Neural cell (in vitro differentiated cells): ENCODE measurements at regions not wholly inside any gene's neighbourhood (a gene's known extent, or its start where the extent isn't known, plus 50 kb on each side); places are given as distances from the start of the nearest gene placed in this dataset.

Experiments used
- H2AFZ ChIP-seq: fragments of 200-600, 300-800 bp; sonication (generic), shearing (Covaris generic); 2 replicates; pipeline ENCODE4 v1.6.0; 2014; ENCODE audit warnings: low read depth, mild to moderate bottlenecking, antibody characterized with exemption, low read length, moderate library complexity
- H3F3A ChIP-seq: fragments of 200-600 bp; shearing (Covaris generic); 2 replicates; pipeline ENCODE4 v1.6.1; 2016; ENCODE audit warnings: mild to moderate bottlenecking, moderate library complexity, mixed read lengths, antibody characterized with exemption, low read length; ENCODE audit not compliant: insufficient read depth, poor library complexity, severe bottlenecking
- H3K27ac ChIP-seq: fragments of 200-600, 300-800 bp; sonication (generic), shearing (Covaris generic); 2 replicates; pipeline ENCODE4 v1.5.1; 2014; ENCODE audit warnings: mild to moderate bottlenecking, low read length, moderate library complexity
- H3K27me3 ChIP-seq: fragments of 300-800, 200-600 bp; sonication (generic), shearing (Covaris generic); 2 replicates; pipeline ENCODE4 v1.6.0; 2014; ENCODE audit warnings: mild to moderate bottlenecking, low read depth, low read length, moderate library complexity; ENCODE audit not compliant: insufficient read depth
- H3K36me3 ChIP-seq: fragments of 300-800, 200-600 bp; sonication (generic), shearing (Covaris generic); 2 replicates; pipeline ENCODE4 v1.5.1; 2014; ENCODE audit warnings: mild to moderate bottlenecking, antibody characterized with exemption, low read length, moderate library complexity; ENCODE audit not compliant: insufficient read depth
- H3K4me2 ChIP-seq: fragments of 300-800, 200-600 bp; sonication (generic), shearing (Covaris generic); 2 replicates; pipeline ENCODE4 v1.6.0; 2014; ENCODE audit warnings: mild to moderate bottlenecking, low read length
- H3K4me3 ChIP-seq: fragments of 300-800, 200-600 bp; sonication (generic), shearing (Covaris generic); 2 replicates; pipeline ENCODE4 v1.5.1; 2014; ENCODE audit warnings: mild to moderate bottlenecking, low read length, moderate library complexity
- H3K79me2 ChIP-seq: fragments of 200-600 bp; shearing (Covaris generic); replicated peaks from 2 replicates; pipeline ENCODE4 v1.6.0; 2014; ENCODE audit warnings: mild to moderate bottlenecking, low read length, moderate library complexity; ENCODE audit not compliant: insufficient read depth
- H3K9ac ChIP-seq: fragments of 300-800, 200-600 bp; sonication (generic), shearing (Covaris generic); 2 replicates; pipeline ENCODE4 v1.6.1; 2016; ENCODE audit warnings: mild to moderate bottlenecking, low read length, mixed read lengths
- H3K9me2 ChIP-seq: fragments of 200-600 bp; shearing (Covaris generic); 2 replicates; pipeline ENCODE4 v1.6.1; 2016; ENCODE audit warnings: mild to moderate bottlenecking, low read length, mixed read lengths; ENCODE audit not compliant: insufficient read depth
- H3K9me3 ChIP-seq: fragments of 200-600, 300-800 bp; sonication (generic), shearing (Covaris generic); 2 replicates; pipeline ENCODE4 v1.6.1; 2016; ENCODE audit warnings: mild to moderate bottlenecking, mixed run types, low read length, moderate library complexity, mixed read lengths
- H4K20me1 ChIP-seq: fragments of 200-600 bp; shearing (Covaris generic); 2 replicates; pipeline ENCODE4 v1.6.1; 2016; ENCODE audit warnings: mild to moderate bottlenecking, mixed run types; ENCODE audit not compliant: insufficient read depth
- EZH2 ChIP-seq: fragments of 200-600, 300-800 bp; shearing (Covaris generic), sonication (generic); IDR thresholded peaks from 2 replicates; pipeline ENCODE4 v1.6.1; 2014; ENCODE audit warnings: antibody characterized with exemption, low read length, borderline replicate concordance, mild to moderate bottlenecking; ENCODE audit not compliant: insufficient read depth, poor library complexity, severe bottlenecking
- MXI1 ChIP-seq: fragments of 450-650 bp; conservative IDR thresholded peaks from 2 replicates; pipeline ENCODE4 v1.6.1; 2014; ENCODE audit warnings: antibody characterized with exemption, mild to moderate bottlenecking; ENCODE audit not compliant: poor library complexity, severe bottlenecking
- RAD21 ChIP-seq: fragments of 450-650 bp; conservative IDR thresholded peaks from 2 replicates; pipeline ENCODE4 v1.6.1; 2014; ENCODE audit warnings: antibody characterized with exemption, mild to moderate bottlenecking, moderate library complexity
- SMC3 ChIP-seq: fragments of 450-650 bp; conservative IDR thresholded peaks from 2 replicates; pipeline ENCODE4 v1.6.1; 2014; ENCODE audit warnings: antibody characterized with exemption, mild to moderate bottlenecking, moderate library complexity; ENCODE audit not compliant: poor library complexity
- TF ChIP-seq, protein P1 (sequence below): fragments of 450-650 bp; IDR thresholded peaks from 2 replicates; pipeline ENCODE4 v1.5.1; 2014; ENCODE audit warnings: antibody characterized with exemption, mild to moderate bottlenecking, moderate library complexity; ENCODE audit not compliant: poor library complexity, severe bottlenecking
- TF ChIP-seq, protein P2 (sequence below): IDR thresholded peaks from 2 replicates; pipeline ENCODE4 v1.6.1; 2012; ENCODE audit warnings: borderline replicate concordance

GRCh38 chrX:122046815-122047214 is 999.4 kb downstream of the GLUD2 start:
- no peak overlapping the region for H3K4me2 ChIP-seq
- no peaks in the 10 kb centered on the region for H3K36me3 ChIP-seq
- no peaks in the 10 kb centered on the region for H3K79me2 ChIP-seq
- H4K20me1 ChIP-seq, result no peaks in the 10 kb centered on the region
- no peak overlapping the region for H3K9ac ChIP-seq
- TF ChIP-seq, protein P1, sequence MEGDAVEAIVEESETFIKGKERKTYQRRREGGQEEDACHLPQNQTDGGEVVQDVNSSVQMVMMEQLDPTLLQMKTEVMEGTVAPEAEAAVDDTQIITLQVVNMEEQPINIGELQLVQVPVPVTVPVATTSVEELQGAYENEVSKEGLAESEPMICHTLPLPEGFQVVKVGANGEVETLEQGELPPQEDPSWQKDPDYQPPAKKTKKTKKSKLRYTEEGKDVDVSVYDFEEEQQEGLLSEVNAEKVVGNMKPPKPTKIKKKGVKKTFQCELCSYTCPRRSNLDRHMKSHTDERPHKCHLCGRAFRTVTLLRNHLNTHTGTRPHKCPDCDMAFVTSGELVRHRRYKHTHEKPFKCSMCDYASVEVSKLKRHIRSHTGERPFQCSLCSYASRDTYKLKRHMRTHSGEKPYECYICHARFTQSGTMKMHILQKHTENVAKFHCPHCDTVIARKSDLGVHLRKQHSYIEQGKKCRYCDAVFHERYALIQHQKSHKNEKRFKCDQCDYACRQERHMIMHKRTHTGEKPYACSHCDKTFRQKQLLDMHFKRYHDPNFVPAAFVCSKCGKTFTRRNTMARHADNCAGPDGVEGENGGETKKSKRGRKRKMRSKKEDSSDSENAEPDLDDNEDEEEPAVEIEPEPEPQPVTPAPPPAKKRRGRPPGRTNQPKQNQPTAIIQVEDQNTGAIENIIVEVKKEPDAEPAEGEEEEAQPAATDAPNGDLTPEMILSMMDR, result no peak
- no peaks in the 10 kb centered on the region for H3K9me2 ChIP-seq
- H3K27ac ChIP-seq, result no peak overlapping the region
- no peak overlapping the region for H3K4me3 ChIP-seq
- no peak overlapping the region for H2AFZ ChIP-seq
- H3K27me3 ChIP-seq, result no peaks in the 10 kb centered on the region
- no peaks in the 10 kb centered on the region for H3K9me3 ChIP-seq
- no peaks in the 10 kb centered on the region for H3F3A ChIP-seq

DNA sequence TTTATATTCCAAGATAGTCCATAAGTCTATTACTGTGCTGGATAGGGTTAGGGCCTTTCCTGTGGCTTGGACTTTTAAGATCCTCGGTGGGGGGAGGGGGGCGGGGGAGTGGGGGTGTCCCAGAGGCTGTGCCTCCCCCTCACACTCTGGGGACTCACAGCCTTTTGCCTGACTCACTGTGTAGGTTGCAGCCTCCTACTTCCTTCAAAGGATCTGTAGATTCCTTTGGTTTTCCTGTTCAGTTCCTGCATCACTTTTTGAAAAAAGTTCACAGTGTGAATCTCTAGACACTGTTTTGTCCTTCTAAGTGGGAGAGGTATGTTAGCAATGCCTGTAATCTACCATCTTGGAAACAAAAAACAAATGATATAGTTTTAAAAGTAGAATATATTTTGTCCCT is 999.9 kb downstream of the GLUD2 start:
- Histone ChIP-seq H3K9me2 (no peaks in the 10 kb centered on the region), H3K36me3 (no peaks in the 10 kb centered on the region), H3K4me2 (no peak overlapping the region), H3K9me3 (no peaks in the 10 kb centered on the region), H3K9ac (no peak overlapping the region), H3K79me2 (no peaks in the 10 kb centered on the region), H3K4me3 (no peak overlapping the region), H3K27me3 (no peaks in the 10 kb centered on the region), H3F3A (no peaks in the 10 kb centered on the region), H3K27ac (no peak overlapping the region), H4K20me1 (no peaks in the 10 kb centered on the region), H2AFZ (no peak overlapping the region)
- TF ChIP-seq EZH2 (no peak), SMC3 (no peak), MXI1 (no peak), RAD21 (no peak)
- TF ChIP-seq, protein P2, sequence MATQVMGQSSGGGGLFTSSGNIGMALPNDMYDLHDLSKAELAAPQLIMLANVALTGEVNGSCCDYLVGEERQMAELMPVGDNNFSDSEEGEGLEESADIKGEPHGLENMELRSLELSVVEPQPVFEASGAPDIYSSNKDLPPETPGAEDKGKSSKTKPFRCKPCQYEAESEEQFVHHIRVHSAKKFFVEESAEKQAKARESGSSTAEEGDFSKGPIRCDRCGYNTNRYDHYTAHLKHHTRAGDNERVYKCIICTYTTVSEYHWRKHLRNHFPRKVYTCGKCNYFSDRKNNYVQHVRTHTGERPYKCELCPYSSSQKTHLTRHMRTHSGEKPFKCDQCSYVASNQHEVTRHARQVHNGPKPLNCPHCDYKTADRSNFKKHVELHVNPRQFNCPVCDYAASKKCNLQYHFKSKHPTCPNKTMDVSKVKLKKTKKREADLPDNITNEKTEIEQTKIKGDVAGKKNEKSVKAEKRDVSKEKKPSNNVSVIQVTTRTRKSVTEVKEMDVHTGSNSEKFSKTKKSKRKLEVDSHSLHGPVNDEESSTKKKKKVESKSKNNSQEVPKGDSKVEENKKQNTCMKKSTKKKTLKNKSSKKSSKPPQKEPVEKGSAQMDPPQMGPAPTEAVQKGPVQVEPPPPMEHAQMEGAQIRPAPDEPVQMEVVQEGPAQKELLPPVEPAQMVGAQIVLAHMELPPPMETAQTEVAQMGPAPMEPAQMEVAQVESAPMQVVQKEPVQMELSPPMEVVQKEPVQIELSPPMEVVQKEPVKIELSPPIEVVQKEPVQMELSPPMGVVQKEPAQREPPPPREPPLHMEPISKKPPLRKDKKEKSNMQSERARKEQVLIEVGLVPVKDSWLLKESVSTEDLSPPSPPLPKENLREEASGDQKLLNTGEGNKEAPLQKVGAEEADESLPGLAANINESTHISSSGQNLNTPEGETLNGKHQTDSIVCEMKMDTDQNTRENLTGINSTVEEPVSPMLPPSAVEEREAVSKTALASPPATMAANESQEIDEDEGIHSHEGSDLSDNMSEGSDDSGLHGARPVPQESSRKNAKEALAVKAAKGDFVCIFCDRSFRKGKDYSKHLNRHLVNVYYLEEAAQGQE, result no peak
- TF ChIP-seq, protein P1, result no peak
